H1 (cell line): ENCODE measurements at regions not wholly inside any gene's neighbourhood (a gene's known extent, or its start where the extent isn't known, plus 50 kb on each side); places are given as distances from the start of the nearest gene placed in this dataset.

Experiments
- CTCF ChIA-PET: fragments of 300-600 bp; sonication (Branson Sonifier 250); formaldehyde crosslinking; loops from one replicate; lab custom pipeline; 2021; ENCODE audit not compliant: partially characterized antibody; lab: Charles Lee
- POLR2A ChIA-PET: fragments of 300-600 bp; sonication (Branson Sonifier 250); formaldehyde crosslinking; loops from one replicate; lab custom pipeline; 2021; ENCODE audit warnings: inconsistent platforms; ENCODE audit not compliant: partially characterized antibody; lab: Charles Lee
- DNase-seq, 2 experiments: peaks; one replicate each; pipeline versions ENCODE4 v3.0.0 to v3.0.0-alpha.2; 2010 to 2022; ENCODE audit warnings: low spot score in 2 of 2, low read depth in 1 of 2, mixed read lengths in 1 of 2
- FAIRE-seq: peaks from 2 replicates; lab custom pipeline; 2011; peaks lifted over from hg19 to GRCh38; lab: Jason Lieb, UNC
- H2AFZ ChIP-seq: 2 replicates; pipeline ENCODE4 v1.8.1; 2012; ENCODE audit warnings: low read length, inconsistent platforms
- H2AK5ac ChIP-seq: 2 replicates; pipeline ENCODE4 v1.6.1; 2013; ENCODE audit warnings: low read depth, low read length
- H2BK120ac ChIP-seq: replicated peaks from 2 replicates; pipeline ENCODE3; 2013; ENCODE audit warnings: low read depth, low read length, inconsistent platforms
- H2BK12ac ChIP-seq: 2 replicates; pipeline ENCODE4 v1.6.1; 2013; ENCODE audit warnings: low read depth, low read length
- H2BK15ac ChIP-seq: 2 replicates; pipeline ENCODE4 v1.6.1; 2013; ENCODE audit warnings: low read length
- H2BK20ac ChIP-seq: 2 replicates; pipeline ENCODE4 v1.6.1; 2013; ENCODE audit warnings: low read length
- H2BK5ac ChIP-seq: 2 replicates; pipeline ENCODE4 v1.6.1; 2013; ENCODE audit warnings: low read depth, low read length
- H3K14ac ChIP-seq: 2 replicates; pipeline ENCODE4 v1.6.1; 2013; ENCODE audit warnings: inconsistent platforms; ENCODE audit not compliant: insufficient read length
- H3K18ac ChIP-seq: 2 replicates; pipeline ENCODE4 v1.6.1; 2013; ENCODE audit warnings: low read length; ENCODE audit errors: extremely low read depth
- H3K23ac ChIP-seq: 2 replicates; pipeline ENCODE4 v1.6.1; 2013; ENCODE audit warnings: inconsistent platforms; ENCODE audit not compliant: insufficient read length
- H3K23me2 ChIP-seq: 2 replicates; pipeline ENCODE4 v1.6.1; 2013; ENCODE audit warnings: low read depth, low read length
- H3K27ac ChIP-seq: 2 replicates; pipeline ENCODE4 v1.6.1; 2011; ENCODE audit warnings: low read depth, low read length, inconsistent platforms
- H3K27me3 ChIP-seq, 4 experiments: replicated peaks in 1 of 4; 1 replicate in 1 of 4; 2 replicates in 3 of 4; pipeline versions ENCODE4 v1.6.1 to v1.8.1; 2011 to 2013; ENCODE audit warnings: low read length in 3 of 4, mild to moderate bottlenecking in 3 of 4, inconsistent platforms in 2 of 4, mixed read lengths in 2 of 4, moderate library complexity in 1 of 4; ENCODE audit not compliant: control insufficient read depth in 3 of 4, insufficient read depth in 3 of 4; ENCODE audit errors: extremely low read depth in 1 of 4
- H3K36me3 ChIP-seq, 4 experiments: 2 replicates each; pipeline versions ENCODE4 v1.6.1 to v1.8.1; 2011 to 2013; ENCODE audit warnings: mild to moderate bottlenecking in 4 of 4, low read length in 3 of 4, moderate library complexity in 2 of 4, control low read depth in 1 of 4, inconsistent platforms in 1 of 4; ENCODE audit not compliant: insufficient read depth in 4 of 4, control insufficient read depth in 2 of 4
- H3K4ac ChIP-seq: replicated peaks from 2 replicates; pipeline ENCODE3; 2013; ENCODE audit warnings: low read length, low read depth, mixed read lengths, inconsistent platforms; ENCODE audit not compliant: insufficient read length
- H3K4me1 ChIP-seq, 4 experiments: replicated peaks in 1 of 4; 1 replicate in 1 of 4; 2 replicates in 3 of 4; pipeline versions ENCODE4 v1.6.1 to v1.8.1; 2011 to 2013; ENCODE audit warnings: low read length in 3 of 4, inconsistent platforms in 2 of 4, mixed read lengths in 1 of 4; ENCODE audit not compliant: insufficient read depth in 4 of 4, control insufficient read depth in 3 of 4
- H3K4me2 ChIP-seq, 2 experiments: 2 replicates each; pipeline versions ENCODE4 v1.6.1 to v1.8.1; 2011 to 2013; ENCODE audit warnings: low read depth in 2 of 2, low read length in 2 of 2, control low read depth in 1 of 2, inconsistent platforms in 1 of 2, mild to moderate bottlenecking in 1 of 2; ENCODE audit not compliant: insufficient read depth in 1 of 2
- H3K4me3 ChIP-seq, 4 experiments: fragments of 200-600, 300-600 bp in 1 of 4; sonication (generic), shearing (Covaris generic), sonication (Bioruptor Twin) in 1 of 4; 2 replicates each; pipeline versions ENCODE4 v1.5.1 to v1.8.1; 2011 to 2016; ENCODE audit warnings: low read length in 4 of 4, low read depth in 3 of 4, control low read depth in 2 of 4, inconsistent platforms in 2 of 4, mild to moderate bottlenecking in 2 of 4, mixed read lengths in 1 of 4, moderate library complexity in 1 of 4; ENCODE audit not compliant: insufficient read depth in 2 of 4; ENCODE audit errors: extremely low read depth in 1 of 4
- H3K56ac ChIP-seq: replicated peaks from 2 replicates; pipeline ENCODE3; 2013; ENCODE audit warnings: low read depth, mild to moderate bottlenecking, mixed read lengths, low read length, inconsistent platforms; ENCODE audit not compliant: insufficient read length
- H3K79me1 ChIP-seq: 2 replicates; pipeline ENCODE4 v1.6.1; 2013; ENCODE audit warnings: low read depth, low read length, control low read depth
- H3K79me2 ChIP-seq, 2 experiments: 2 replicates each; pipeline versions ENCODE4 v1.6.1 to v1.8.1; 2012 to 2013; ENCODE audit warnings: low read length in 2 of 2, mild to moderate bottlenecking in 2 of 2, inconsistent platforms in 1 of 2; ENCODE audit not compliant: insufficient read depth in 2 of 2, control insufficient read depth in 1 of 2
- H3K9ac ChIP-seq, 4 experiments: replicated peaks in 1 of 4; 1 replicate in 1 of 4; 2 replicates in 3 of 4; pipeline versions ENCODE4 v1.6.1 to v1.8.1; 2011 to 2013; ENCODE audit warnings: low read depth in 3 of 4, low read length in 3 of 4, control low read depth in 2 of 4, mild to moderate bottlenecking in 2 of 4, moderate library complexity in 2 of 4, inconsistent platforms in 1 of 4; ENCODE audit errors: extremely low read depth in 1 of 4
- H3K9me3 ChIP-seq, 2 experiments: 2 replicates each; pipeline versions ENCODE4 v1.6.1 to v1.8.1; 2012 to 2013; ENCODE audit warnings: mild to moderate bottlenecking in 2 of 2, moderate library complexity in 2 of 2, control low read depth in 1 of 2, inconsistent platforms in 1 of 2, low read depth in 1 of 2, low read length in 1 of 2, mixed read lengths in 1 of 2; ENCODE audit not compliant: insufficient read depth in 2 of 2
- H4K20me1 ChIP-seq, 2 experiments: replicated peaks in 1 of 2; 2 replicates each; pipeline versions ENCODE3 to v1.8.1; 2011 to 2013; ENCODE audit warnings: inconsistent platforms in 2 of 2, low read length in 2 of 2, mild to moderate bottlenecking in 1 of 2; ENCODE audit not compliant: insufficient read depth in 2 of 2, control insufficient read depth in 1 of 2
- H4K5ac ChIP-seq: 2 replicates; pipeline ENCODE4 v1.6.1; 2013; ENCODE audit warnings: low read length, low read depth, mixed read lengths, inconsistent platforms; ENCODE audit not compliant: insufficient read length
- H4K8ac ChIP-seq: 2 replicates; pipeline ENCODE4 v1.8.0; 2013; ENCODE audit warnings: mild to moderate bottlenecking, moderate library complexity, low read length, inconsistent platforms; ENCODE audit not compliant: insufficient read depth; ENCODE audit errors: extremely low read depth
- H4K91ac ChIP-seq: replicated peaks from 2 replicates; pipeline ENCODE3; 2013; ENCODE audit warnings: low read length, mixed read lengths, inconsistent platforms; ENCODE audit not compliant: insufficient read length
- KDM4A ChIP-seq: IDR thresholded peaks from one replicate; pipeline ENCODE4 v1.7.1; 2012; ENCODE audit warnings: low read depth, mild to moderate bottlenecking, moderate library complexity, low read length, inconsistent platforms; ENCODE audit not compliant: severe bottlenecking
- NANOG ChIP-seq: IDR thresholded peaks from 2 replicates; pipeline ENCODE4 v1.6.1; 2011; ENCODE audit warnings: low read length, low read depth, mild to moderate bottlenecking, inconsistent platforms; ENCODE audit not compliant: insufficient read depth, poor library complexity, severe bottlenecking
- RXRA ChIP-seq: IDR thresholded peaks from 2 replicates; pipeline ENCODE4 v1.6.1; 2011; ENCODE audit warnings: low read depth, mild to moderate bottlenecking, low read length, moderate library complexity; ENCODE audit not compliant: insufficient read depth
- SP4 ChIP-seq: IDR thresholded peaks from 2 replicates; pipeline ENCODE4 v1.6.1; 2012; ENCODE audit warnings: low read length, inconsistent platforms
- YY1 ChIP-seq: IDR thresholded peaks from 2 replicates; pipeline ENCODE4 v1.6.1; 2011; ENCODE audit warnings: low read depth, mild to moderate bottlenecking, low read length
- TF ChIP-seq, protein P1 (sequence below): IDR thresholded peaks from 2 replicates; pipeline ENCODE4 v1.6.1; 2011; ENCODE audit warnings: low read depth, mild to moderate bottlenecking, low read length; ENCODE audit not compliant: insufficient read depth

DNA sequence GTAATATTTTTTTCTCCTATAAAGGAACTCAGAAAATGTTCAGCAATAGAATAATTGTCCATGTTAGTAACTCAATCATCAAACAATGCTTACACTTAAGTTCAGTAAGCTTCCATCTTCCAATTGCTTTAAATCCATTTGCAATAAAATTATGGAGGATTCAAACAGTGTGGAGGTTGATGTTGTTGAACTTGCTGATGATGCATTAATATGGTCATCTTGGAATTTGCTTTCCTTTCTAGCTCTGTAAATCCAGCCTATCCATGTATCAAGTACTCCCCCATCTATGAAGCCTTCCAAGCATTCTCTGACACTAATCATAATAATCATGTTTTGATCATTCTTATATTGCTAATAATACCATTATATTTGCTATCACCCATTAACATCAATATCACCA is 378.4 kb upstream of the CNTN3 start:
- DNase-seq (no peak), FAIRE-seq (no peak)
- no peak overlapping the region for H3K4me2 ChIP-seq
- H2BK20ac ChIP-seq: no peak overlapping the region
- H2AFZ ChIP-seq: no peak overlapping the region
- CTCF ChIA-PET: interaction anchor here (0.5 kb wide), 1 partner anchor 680 kb away, joined by 3 read pairs; no protein-coding TSS in a partner anchor
- no peaks in the 10 kb centered on the region for H3K79me1 ChIP-seq
- H3K23me2 ChIP-seq: no peaks in the 10 kb centered on the region; the same call in 1 of the 2 replicates
- no peaks in the 10 kb centered on the region for H3K27me3 ChIP-seq
- no peak overlapping the region for H4K91ac ChIP-seq
- no peaks in the 10 kb centered on the region for H3K9me3 ChIP-seq
- H3K79me2 ChIP-seq: no peaks in the 10 kb centered on the region
- no peak overlapping the region for H2BK12ac ChIP-seq
- no peak overlapping the region for H2AK5ac ChIP-seq
- H3K23ac ChIP-seq: no peak overlapping the region
- no peak overlapping the region for H3K27ac ChIP-seq
- no peak overlapping the region for H2BK120ac ChIP-seq
- no peak overlapping the region for H3K4me3 ChIP-seq
- H4K20me1 ChIP-seq: no peaks in the 10 kb centered on the region
- H2BK5ac ChIP-seq: no peak overlapping the region
- no peak overlapping the region for H3K56ac ChIP-seq
- no peak overlapping the region for H3K14ac ChIP-seq
- no peak overlapping the region for H4K5ac ChIP-seq
- H3K9ac ChIP-seq: no peak overlapping the region
- no peaks in the 10 kb centered on the region for H3K36me3 ChIP-seq
- no peak overlapping the region for H3K18ac ChIP-seq
- H4K8ac ChIP-seq: no peak overlapping the region
- H2BK15ac ChIP-seq: no peak overlapping the region
- no peaks in the 10 kb centered on the region for H3K4me1 ChIP-seq
- TF ChIP-seq, protein P1, sequence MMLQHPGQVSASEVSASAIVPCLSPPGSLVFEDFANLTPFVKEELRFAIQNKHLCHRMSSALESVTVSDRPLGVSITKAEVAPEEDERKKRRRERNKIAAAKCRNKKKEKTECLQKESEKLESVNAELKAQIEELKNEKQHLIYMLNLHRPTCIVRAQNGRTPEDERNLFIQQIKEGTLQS: no peak
- TF ChIP-seq KDM4A: no peak
- TF ChIP-seq RXRA: no peak
- no peak for TF ChIP-seq NANOG
- no peak for TF ChIP-seq SP4
- no peak for TF ChIP-seq YY1
- TF ChIP-seq, all 59 proteins: peak for 0
- POLR2A ChIA-PET: no interaction called here
- no peak overlapping the region for H3K4ac ChIP-seq
